Activated T-cell treated with anti-CD3 and anti-CD28 coated beads, Interleukin-2, amount 50 U/mL, for 48 hours (primary cell): ENCODE measurements at regions not wholly inside any gene's neighbourhood (a gene's known extent, or its start where the extent isn't known, plus 50 kb on each side); places are given as distances from the start of the nearest gene placed in this dataset.
A peak's percentile ranks its signal among the peaks of the same experiment; 100 is the strongest.

Experiments used
- DNase-seq, 2 experiments: peaks; one replicate each; pipeline ENCODE4 v3.0.0-alpha.2; 2020

GRCh38 chr21:22585558-22585957 is 1587.3 kb downstream of the NCAM2 start:
- DNase-seq, result no peak

GRCh38 chr21:22597660-22598255 is 1599.5 kb downstream of the NCAM2 start:
- DNase-seq, result no peak

GRCh38 chr21:22609802-22610201 is 1611.6 kb downstream of the NCAM2 start:
- DNase-seq, result no peak

GRCh38 chr21:22627911-22628310 is 1629.7 kb downstream of the NCAM2 start:
- DNase-seq, result no peak

- no peak for DNase-seq
Observed at GRCh38 chr21:22630953-22631465, 1632.8 kb downstream of the NCAM2 start.

- no peak for DNase-seq
Observed at GRCh38 chr21:22632176-22632575, 1634.0 kb downstream of the NCAM2 start.

GRCh38 chr21:22649246-22649645 is 1651.0 kb downstream of the NCAM2 start:
- DNase-seq, result no peak

- DNase-seq, result no peak
Observed at GRCh38 chr21:22650226-22650625, 1652.0 kb downstream of the NCAM2 start.

- DNase-seq, result no peak
Observed at GRCh38 chr21:22657781-22658180, 1659.6 kb downstream of the NCAM2 start.

- no peak for DNase-seq
Observed at GRCh38 chr21:22670148-22670547, 1671.9 kb downstream of the NCAM2 start.

GRCh38 chr21:22679207-22679606 is 1681.0 kb downstream of the NCAM2 start:
- no peak for DNase-seq

- no peak for DNase-seq
Observed at GRCh38 chr21:22691658-22692057, 1693.4 kb downstream of the NCAM2 start.

- no peak for DNase-seq
Observed at GRCh38 chr21:22703521-22703920, 1705.3 kb downstream of the NCAM2 start.

GRCh38 chr21:22710721-22711120 is 1712.5 kb downstream of the NCAM2 start:
- no peak for DNase-seq

GRCh38 chr21:22711636-22712035 is 1713.4 kb downstream of the NCAM2 start:
- no peak for DNase-seq

GRCh38 chr21:22725436-22725835 is 1727.2 kb downstream of the NCAM2 start:
- DNase-seq, result no peak

- DNase-seq, result no peak
Observed at GRCh38 chr21:22728091-22728490, 1729.9 kb downstream of the NCAM2 start.

- DNase-seq, result no peak
Observed at GRCh38 chr21:22743085-22743484, 1744.9 kb downstream of the NCAM2 start.

GRCh38 chr21:22754746-22755145 is 1756.5 kb downstream of the NCAM2 start:
- no peak for DNase-seq

GRCh38 chr21:22758478-22758877 is 1760.3 kb downstream of the NCAM2 start:
- DNase-seq, result no peak

GRCh38 chr21:22762463-22762862 is 1764.3 kb downstream of the NCAM2 start:
- DNase-seq, result no peak

GRCh38 chr21:22763442-22763841 is 1765.2 kb downstream of the NCAM2 start:
- DNase-seq, result no peak

- DNase-seq, result no peak
Observed at GRCh38 chr21:22764222-22764621, 1766.0 kb downstream of the NCAM2 start.

- DNase-seq, result no peak
Observed at GRCh38 chr21:22791376-22791775, 1793.2 kb downstream of the NCAM2 start.

GRCh38 chr21:22791986-22792560 is 1793.9 kb downstream of the NCAM2 start:
- DNase-seq, result peak in 1 of 2 experiments; percentile 14
